Caco-2 (cell line): ENCODE measurements at regions not wholly inside any gene's neighbourhood (a gene's known extent, or its start where the extent isn't known, plus 50 kb on each side); places are given as distances from the start of the nearest gene placed in this dataset.
A peak's percentile ranks its signal among the peaks of the same experiment; 100 is the strongest.
"Not testable (repeated sequence)": the region's sequence is repeated elsewhere in the genome, so short reads cannot be mapped to it uniquely, and the experiment has no call there.

ENCODE experiments used
- BruUV-seq: library from RNA; stranded (reverse); fragments of 400-500 nt; replicated peaks from 2 replicates; lab custom pipeline; 2021; lab: Mats Ljungman, UMichigan
- CTCF ChIA-PET: fragments of 300-600 bp; sonication (Branson Sonifier 250); formaldehyde crosslinking; loops from one replicate; lab custom pipeline; 2022; ENCODE audit warnings: antibody characterized with exemption; lab: Charles Lee
- POLR2A ChIA-PET: fragments of 300-600 bp; sonication (Branson Sonifier 250); formaldehyde crosslinking; loops from one replicate; lab custom pipeline; 2022; ENCODE audit warnings: antibody characterized with exemption; lab: Charles Lee
- DNase-seq, 2 experiments: peaks; one replicate each; pipeline versions ENCODE4 v3.0.0 to v3.0.0-alpha.2; 2020 to 2022
- H3K27me3 ChIP-seq: replicated peaks from 2 replicates; pipeline ENCODE4 v1.6.0; 2011; ENCODE audit warnings: low read length; ENCODE audit not compliant: control insufficient read depth, insufficient read depth
- H3K36me3 ChIP-seq: 2 replicates; pipeline ENCODE4 v1.5.1; 2011; ENCODE audit warnings: low read length; ENCODE audit not compliant: control insufficient read depth, insufficient read depth
- H3K4me1 ChIP-seq: fragments of 250-450 bp; sonication (Bioruptor Pico); 2 replicates; pipeline ENCODE4 v1.5.1; 2020; ENCODE audit warnings: mild to moderate bottlenecking
- H3K4me3 ChIP-seq: 2 replicates; pipeline ENCODE4 v1.5.1; 2011; ENCODE audit warnings: low read depth, mild to moderate bottlenecking, control low read depth, low read length
- H3K9me3 ChIP-seq: fragments of 250-450 bp; sonication (Bioruptor Pico); 2 replicates; pipeline ENCODE4 v1.5.1; 2020; ENCODE audit warnings: mild to moderate bottlenecking, moderate library complexity
- H3K27ac Mint-ChIP-seq: one replicate; pipeline ENCODE4 v1.8.0; 2022; ENCODE audit warnings: mixed read lengths; ENCODE audit not compliant: unreplicated experiment
- H3K27me3 Mint-ChIP-seq: one replicate; pipeline ENCODE4 v1.8.0; 2022; ENCODE audit warnings: mixed read lengths; ENCODE audit not compliant: insufficient read depth, unreplicated experiment
- H3K36me3 Mint-ChIP-seq: one replicate; pipeline ENCODE4 v1.8.0; 2022; ENCODE audit warnings: mild to moderate bottlenecking, mixed read lengths; ENCODE audit not compliant: insufficient read depth, unreplicated experiment
- H3K4me1 Mint-ChIP-seq: one replicate; pipeline ENCODE4 v1.8.0; 2022; ENCODE audit warnings: low read depth, mixed read lengths; ENCODE audit not compliant: unreplicated experiment
- H3K4me3 Mint-ChIP-seq: one replicate; pipeline ENCODE4 v1.8.0; 2022; ENCODE audit warnings: mild to moderate bottlenecking, moderate library complexity, mixed read lengths; ENCODE audit not compliant: unreplicated experiment
- H3K9me3 Mint-ChIP-seq: one replicate; pipeline ENCODE4 v1.8.0; 2022; ENCODE audit warnings: mixed read lengths; ENCODE audit not compliant: unreplicated experiment
- CTCF ChIP-seq, 2 experiments: fragments of 200-600 bp in 1 of 2; IDR thresholded peaks; 1 replicate in 1 of 2; 2 replicates in 1 of 2; pipeline versions ENCODE4 v1.5.1 to v1.8.0; 2011 to 2022; ENCODE audit warnings: antibody characterized with exemption in 1 of 2, control low read depth in 1 of 2, inconsistent platforms in 1 of 2, low read depth in 1 of 2, low read length in 1 of 2, mild to moderate bottlenecking in 1 of 2, moderate library complexity in 1 of 2; ENCODE audit not compliant: insufficient read depth in 1 of 2, severe bottlenecking in 1 of 2, unreplicated experiment in 1 of 2
- intact Hi-C: fragments of 100-400 bp; cut with micrococcal nuclease; formaldehyde crosslinking; loops from one replicate; pipeline ENCODE4 v1.10.0; 2022; ENCODE audit not compliant: unreplicated experiment

- ChIA-PET POLR2A (no interaction called here), CTCF (no interaction called here)
- Mint-ChIP-seq H3K36me3 (peaks cover 13% of the 10 kb centered on the region), H3K27ac (no peak overlapping the region), H3K4me1 (peaks cover 41% of the 10 kb centered on the region), H3K9me3 (peaks cover 15% of the 10 kb centered on the region), H3K4me3 (no peak overlapping the region), H3K27me3 (no peaks in the 10 kb centered on the region)
- peaks cover 68% of the 10 kb centered on the region for H3K4me1 ChIP-seq
- DNase-seq: no peak
- no peaks in the 10 kb centered on the region for H3K36me3 ChIP-seq
- intact Hi-C loops: no loop called here
- no peak overlapping the region for H3K4me3 ChIP-seq
- BruUV-seq: no TSS peak
- H3K9me3 ChIP-seq: no peaks in the 10 kb centered on the region; the same call in 1 of the 2 replicates
- H3K27me3 ChIP-seq: no peaks in the 10 kb centered on the region
- no peak for TF ChIP-seq CTCF (IDR thresholded peaks at IDR 0.05; ENCODE audit: insufficient read depth in 1 of 2, low read depth in 1 of 2, low read length in 1 of 2, severe bottlenecking in 1 of 2, unreplicated experiment in 1 of 2)
Observed at GRCh38 chr12:63003223-63003819, 68.4 kb upstream of the PPM1H start.

GRCh38 chr12:63002059-63002458 lies 67.1 kb upstream of the PPM1H start:
- BruUV-seq, H3K36me3 ChIP-seq, H3K27me3 ChIP-seq, intact Hi-C loops, H3K4me3 ChIP-seq, H3K27me3 Mint-ChIP-seq, H3K4me3 Mint-ChIP-seq, POLR2A ChIA-PET, DNase-seq, CTCF ChIA-PET, H3K27ac Mint-ChIP-seq, H3K9me3 ChIP-seq: not testable (repeated sequence)
- Mint-ChIP-seq H3K9me3 (peaks cover 15% of the 10 kb centered on the region), H3K4me1 (peaks cover 40% of the 10 kb centered on the region), H3K36me3 (peaks cover 13% of the 10 kb centered on the region)
- H3K4me1 ChIP-seq: peaks cover 68% of the 10 kb centered on the region

- H3K4me3 ChIP-seq: no peak overlapping the region
- CTCF ChIA-PET: interaction anchor here (0.5 kb wide), 1 partner anchor 1836 kb away, joined by 4 read pairs; no protein-coding TSS in a partner anchor
- peak overlapping the region; percentile 67 for H3K4me3 Mint-ChIP-seq
Observed at GRCh38 chr12:62998454-62998853, 63.5 kb upstream of the PPM1H start.

More at GRCh38 chr12:62998454-62998853, 63.5 kb upstream of the PPM1H start:
- Mint-ChIP-seq H3K36me3 (peaks cover 13% of the 10 kb centered on the region), H3K27ac (peak overlapping the region; percentile 91), H3K27me3 (no peaks in the 10 kb centered on the region), H3K9me3 (no peaks in the 10 kb centered on the region), H3K4me1 (peaks cover 30% of the 10 kb centered on the region)
- intact Hi-C loops: loop anchor here (1.0 to 2.0 kb wide), 5 partner anchors 8 to 70 kb away; partner anchors contain the start of gene PPM1H
- POLR2A ChIA-PET: interaction anchor here (1.5 kb wide), 1 partner anchor 9 kb away, joined by 3 read pairs; no protein-coding TSS in a partner anchor
- Histone ChIP-seq H3K36me3 (no peaks in the 10 kb centered on the region), H3K9me3 (no peaks in the 10 kb centered on the region; the same call in 1 of the 2 replicates), H3K27me3 (no peaks in the 10 kb centered on the region), H3K4me1 (peaks cover 43% of the 10 kb centered on the region)
- DNase-seq: peak; percentile 65 to 80
- BruUV-seq: no TSS peak
- no peak for TF ChIP-seq CTCF (IDR thresholded peaks at IDR 0.05; ENCODE audit: insufficient read depth in 1 of 2, low read depth in 1 of 2, low read length in 1 of 2, severe bottlenecking in 1 of 2, unreplicated experiment in 1 of 2)
